ENCODE measurements at regions not wholly inside any gene's neighbourhood (a gene's known extent, or its start where the extent isn't known, plus 50 kb on each side); places are given as distances from the start of the nearest gene placed in this dataset.

GRCh38 chr15:23497710-23498111, 50.7 kb upstream of the GOLGA6L2 start:
- no peak overlapping the region for H3K4me2 ChIP-seq (ENCODE audit: insufficient read depth, low read length)
- no peaks in the 10 kb centered on the region for H3K36me3 ChIP-seq (ENCODE audit: insufficient read depth, low read length)
- H3K4me3 ChIP-seq (ENCODE audit: low read depth in 1 of 2, low read length in 2 of 2) = no peak overlapping the region
- H3K9ac ChIP-seq (ENCODE audit: low read depth, low read length) = no peak overlapping the region
- H3K79me2 ChIP-seq (ENCODE audit: insufficient read depth, low read length) = no peaks in the 10 kb centered on the region
- TF ChIP-seq EZH2 (IDR thresholded peaks at IDR 0.05; ENCODE audit: borderline replicate concordance, low read depth, low read length, severe bottlenecking) = no peak
- TF ChIP-seq CTCF (IDR thresholded peaks at IDR 0.05; ENCODE audit: borderline replicate concordance, extremely low read depth, low read length, poor library complexity, severe bottlenecking) = peak; percentile 69
- DNase-seq (peak; percentile 26), ATAC-seq (ENCODE audit: insufficient read depth, low read depth) (no peak)
- H4K20me1 ChIP-seq (ENCODE audit: insufficient read depth, low read length) = no peaks in the 10 kb centered on the region
- no peak overlapping the region for H3K27ac ChIP-seq (ENCODE audit: low read length)
- H2AFZ ChIP-seq (ENCODE audit: low read depth, low read length) = no peak overlapping the region
- peaks cover 3% of the 10 kb centered on the region; the same call in 1 of the 2 replicates for H3K4me1 ChIP-seq (ENCODE audit: insufficient read depth, low read length)
- H3K27me3 ChIP-seq (ENCODE audit: insufficient read depth, low read length, poor library complexity) = no peaks in the 10 kb centered on the region
- H3K9me3 ChIP-seq (ENCODE audit: insufficient read depth, low read length, severe bottlenecking) = no peaks in the 10 kb centered on the region

Measured in DND-41 (cell line).